ENCODE measurements at regions not wholly inside any gene's neighbourhood (a gene's known extent, or its start where the extent isn't known, plus 50 kb on each side); places are given as distances from the start of the nearest gene placed in this dataset.
"Not testable (repeated sequence)": the region's sequence is repeated elsewhere in the genome, so short reads cannot be mapped to it uniquely, and the experiment has no call there.

- peak; percentile 80 for DNase-seq
These were observed 154.4 kb upstream of the STMND1 start for GRCh38 chr6:16947375-16948015.

- DNase-seq: no peak
These were observed 157.3 kb upstream of the STMND1 start for GRCh38 chr6:16944596-16944995.

GRCh38 chr6:16939839-16940238, 162.0 kb upstream of the STMND1 start:
- DNase-seq: peak; percentile 42

- DNase-seq: no peak
These were observed 162.5 kb upstream of the STMND1 start for GRCh38 chr6:16939351-16939750.

GRCh38 chr6:16936893-16937292, 165.0 kb upstream of the STMND1 start:
- no peak for DNase-seq

GRCh38 chr6:16933961-16934360, 167.9 kb upstream of the STMND1 start:
- no peak for DNase-seq

GRCh38 chr6:16933532-16933931, 168.3 kb upstream of the STMND1 start:
- DNase-seq: no peak

- DNase-seq: no peak
These were observed 168.9 kb upstream of the STMND1 start for GRCh38 chr6:16932920-16933319.

GRCh38 chr6:16931079-16931478, 169.8 kb upstream of the ATXN1 start:
- DNase-seq: not testable (repeated sequence)

- no peak for DNase-seq
These were observed 169.2 kb upstream of the ATXN1 start for GRCh38 chr6:16930432-16930831.

- no peak for DNase-seq
These were observed 168.5 kb upstream of the ATXN1 start for GRCh38 chr6:16929809-16930208.

GRCh38 chr6:16928387-16928786, 167.1 kb upstream of the ATXN1 start:
- no peak for DNase-seq

- DNase-seq: no peak
These were observed 165.9 kb upstream of the ATXN1 start for GRCh38 chr6:16927205-16927604.

GRCh38 chr6:16925461-16925860, 164.2 kb upstream of the ATXN1 start:
- DNase-seq: no peak

- DNase-seq: no peak
These were observed 161.0 kb upstream of the ATXN1 start for GRCh38 chr6:16922282-16922681.

GRCh38 chr6:16921399-16922110, 160.3 kb upstream of the ATXN1 start:
- DNase-seq: no peak

- DNase-seq: no peak
These were observed 157.3 kb upstream of the ATXN1 start for GRCh38 chr6:16918586-16918985.

- DNase-seq: no peak
These were observed 152.9 kb upstream of the ATXN1 start for GRCh38 chr6:16914184-16914583.

GRCh38 chr6:16912756-16913155, 151.5 kb upstream of the ATXN1 start:
- no peak for DNase-seq

- no peak for DNase-seq
These were observed 149.8 kb upstream of the ATXN1 start for GRCh38 chr6:16911088-16911487.

- DNase-seq: no peak
These were observed 148.5 kb upstream of the ATXN1 start for GRCh38 chr6:16909658-16910360.

- DNase-seq: no peak
These were observed 146.7 kb upstream of the ATXN1 start for GRCh38 chr6:16907991-16908390.

GRCh38 chr6:16904957-16905356, 143.7 kb upstream of the ATXN1 start:
- DNase-seq: no peak

- DNase-seq: peak; percentile 21
These were observed 142.2 kb upstream of the ATXN1 start for GRCh38 chr6:16903470-16903869.

All from right hindlimb (tissue), 1 donor.